HL-60 (cell line): ENCODE measurements at regions not wholly inside any gene's neighbourhood (a gene's known extent, or its start where the extent isn't known, plus 50 kb on each side); places are given as distances from the start of the nearest gene placed in this dataset.

ENCODE experiments used
- DNase-seq, 2 experiments: peaks; one replicate each; pipeline ENCODE4 v3.0.0-alpha.2; 2010 to 2020; ENCODE audit warnings: low read depth in 1 of 2, low spot score in 1 of 2
- H3K27ac ChIP-seq: fragments of 250-450 bp; sonication (Bioruptor Pico); replicated peaks from 2 replicates; pipeline ENCODE4 v1.5.1; 2020; ENCODE audit warnings: mild to moderate bottlenecking, moderate library complexity
- H3K27me3 ChIP-seq: fragments of 250-450 bp; sonication (Bioruptor Pico); 2 replicates; pipeline ENCODE4 v1.5.1; 2021; ENCODE audit warnings: mild to moderate bottlenecking, moderate library complexity; ENCODE audit not compliant: insufficient read depth, poor library complexity, severe bottlenecking
- H3K4me3 ChIP-seq: replicated peaks from 2 replicates; pipeline ENCODE4 v1.5.1; 2011; ENCODE audit warnings: mild to moderate bottlenecking, control low read depth, low read length; ENCODE audit not compliant: insufficient read depth
- CTCF ChIP-seq: IDR thresholded peaks from one replicate; pipeline ENCODE4 v1.5.1; 2011; ENCODE audit warnings: low read length, control low read depth, inconsistent platforms; ENCODE audit not compliant: insufficient read depth
- GABPA ChIP-seq: IDR thresholded peaks from 2 replicates; pipeline ENCODE4 v1.6.1; 2012; ENCODE audit warnings: low read depth
- POLR2AphosphoS5 ChIP-seq: IDR thresholded peaks from 2 replicates; pipeline ENCODE4 v1.6.1; 2012; ENCODE audit warnings: low read depth
- SPI1 ChIP-seq: IDR thresholded peaks from 2 replicates; pipeline ENCODE4 v1.6.1; 2012; ENCODE audit warnings: low read depth, mild to moderate bottlenecking, borderline replicate concordance
- TF ChIP-seq, protein P1 (sequence below): IDR thresholded peaks from 2 replicates; pipeline ENCODE4 v1.6.1; 2012; ENCODE audit warnings: low read depth; ENCODE audit not compliant: insufficient replicate concordance

DNA sequence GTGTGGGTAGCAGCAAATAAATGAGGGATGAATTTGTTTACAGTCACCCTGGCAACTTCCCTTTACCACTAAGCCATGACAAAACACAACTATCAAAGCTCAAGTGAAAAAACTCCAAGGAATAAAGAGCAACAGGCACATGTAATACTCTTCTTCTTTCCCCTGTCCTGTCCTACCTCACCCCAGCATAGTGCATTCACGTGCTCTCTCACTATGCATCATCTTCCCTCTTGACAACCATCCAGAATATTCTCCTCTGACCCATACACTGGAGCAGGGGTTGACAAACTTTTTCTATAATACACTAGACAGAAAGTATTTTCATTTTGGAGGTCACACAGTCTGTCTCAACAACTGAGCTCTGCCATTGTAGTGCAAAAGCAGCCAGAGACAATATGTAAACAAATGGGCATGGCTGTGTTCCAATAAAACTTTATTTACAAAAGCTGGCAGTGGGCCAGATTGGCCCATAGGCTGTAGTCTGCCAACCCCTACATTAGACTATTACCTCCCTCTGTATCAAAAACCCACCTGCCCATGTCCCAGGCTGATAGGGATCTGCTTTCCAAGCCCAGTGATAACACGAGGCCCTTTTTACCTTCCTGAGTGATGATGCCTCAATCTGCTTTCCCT lies 354.5 kb downstream of the FGFR2 start:
- no peak overlapping the region for H3K4me3 ChIP-seq
- no peaks in the 10 kb centered on the region for H3K27me3 ChIP-seq
- no peak for TF ChIP-seq SPI1
- TF ChIP-seq, protein P1, sequence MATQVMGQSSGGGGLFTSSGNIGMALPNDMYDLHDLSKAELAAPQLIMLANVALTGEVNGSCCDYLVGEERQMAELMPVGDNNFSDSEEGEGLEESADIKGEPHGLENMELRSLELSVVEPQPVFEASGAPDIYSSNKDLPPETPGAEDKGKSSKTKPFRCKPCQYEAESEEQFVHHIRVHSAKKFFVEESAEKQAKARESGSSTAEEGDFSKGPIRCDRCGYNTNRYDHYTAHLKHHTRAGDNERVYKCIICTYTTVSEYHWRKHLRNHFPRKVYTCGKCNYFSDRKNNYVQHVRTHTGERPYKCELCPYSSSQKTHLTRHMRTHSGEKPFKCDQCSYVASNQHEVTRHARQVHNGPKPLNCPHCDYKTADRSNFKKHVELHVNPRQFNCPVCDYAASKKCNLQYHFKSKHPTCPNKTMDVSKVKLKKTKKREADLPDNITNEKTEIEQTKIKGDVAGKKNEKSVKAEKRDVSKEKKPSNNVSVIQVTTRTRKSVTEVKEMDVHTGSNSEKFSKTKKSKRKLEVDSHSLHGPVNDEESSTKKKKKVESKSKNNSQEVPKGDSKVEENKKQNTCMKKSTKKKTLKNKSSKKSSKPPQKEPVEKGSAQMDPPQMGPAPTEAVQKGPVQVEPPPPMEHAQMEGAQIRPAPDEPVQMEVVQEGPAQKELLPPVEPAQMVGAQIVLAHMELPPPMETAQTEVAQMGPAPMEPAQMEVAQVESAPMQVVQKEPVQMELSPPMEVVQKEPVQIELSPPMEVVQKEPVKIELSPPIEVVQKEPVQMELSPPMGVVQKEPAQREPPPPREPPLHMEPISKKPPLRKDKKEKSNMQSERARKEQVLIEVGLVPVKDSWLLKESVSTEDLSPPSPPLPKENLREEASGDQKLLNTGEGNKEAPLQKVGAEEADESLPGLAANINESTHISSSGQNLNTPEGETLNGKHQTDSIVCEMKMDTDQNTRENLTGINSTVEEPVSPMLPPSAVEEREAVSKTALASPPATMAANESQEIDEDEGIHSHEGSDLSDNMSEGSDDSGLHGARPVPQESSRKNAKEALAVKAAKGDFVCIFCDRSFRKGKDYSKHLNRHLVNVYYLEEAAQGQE, result no peak
- TF ChIP-seq CTCF, result no peak
- no peak for TF ChIP-seq GABPA
- no peak for TF ChIP-seq POLR2AphosphoS5
- no peak overlapping the region for H3K27ac ChIP-seq
- no peak for DNase-seq

DNA sequence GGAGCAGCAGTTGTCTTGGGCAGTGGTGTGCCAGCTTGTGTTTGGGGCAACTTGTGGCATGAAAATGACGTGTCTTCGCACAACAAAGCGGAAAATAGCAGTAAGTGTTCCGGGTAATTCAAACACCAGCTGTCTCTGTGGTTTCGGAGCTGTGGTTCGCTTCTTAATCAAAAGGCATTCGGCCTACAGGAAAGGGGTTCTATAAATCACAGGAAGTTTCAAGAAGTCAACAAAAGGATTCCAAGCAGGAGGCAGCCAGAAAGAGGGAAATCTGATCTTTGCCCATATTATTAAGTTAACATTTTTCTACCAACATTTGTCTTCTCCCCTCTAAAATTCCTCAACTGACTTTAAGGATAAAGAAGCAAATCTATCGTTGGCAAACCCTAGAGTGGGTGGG lies 353.4 kb downstream of the FGFR2 start:
- H3K27me3 ChIP-seq, result no peaks in the 10 kb centered on the region
- H3K27ac ChIP-seq, result no peak overlapping the region
- TF ChIP-seq CTCF (no peak), SPI1 (no peak), GABPA (no peak)
- TF ChIP-seq, protein P1, result no peak
- no peak for DNase-seq
- no peak overlapping the region for H3K4me3 ChIP-seq

DNA sequence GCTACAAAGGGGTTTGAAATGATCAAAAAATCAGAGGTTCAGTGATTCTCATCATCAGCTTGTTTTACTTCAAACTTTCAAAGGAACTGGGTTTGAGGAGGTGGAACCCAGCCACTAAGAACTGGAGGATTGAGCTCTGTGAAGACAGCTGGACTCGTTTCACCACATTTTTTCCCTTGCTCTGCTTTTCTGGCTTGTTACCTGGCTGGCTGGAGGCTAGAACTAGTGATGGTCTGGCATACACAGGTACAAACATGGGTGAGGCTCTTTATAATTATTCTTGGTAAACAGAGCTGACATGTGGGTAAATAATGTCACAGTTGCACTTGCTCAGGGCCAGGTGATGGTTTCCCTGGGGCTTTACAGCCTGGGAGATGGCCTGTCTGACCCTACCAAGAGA lies 352.5 kb downstream of the FGFR2 start:
- no peak for DNase-seq
- Histone ChIP-seq H3K4me3 (no peak overlapping the region), H3K27ac (no peak overlapping the region), H3K27me3 (no peaks in the 10 kb centered on the region)
- TF ChIP-seq CTCF (no peak), SPI1 (no peak), GABPA (no peak), POLR2AphosphoS5 (no peak)
- TF ChIP-seq, protein P1, result no peak
